Endothelial cell of umbilical vein (primary cell): ENCODE measurements at regions not wholly inside any gene's neighbourhood (a gene's known extent, or its start where the extent isn't known, plus 50 kb on each side); places are given as distances from the start of the nearest gene placed in this dataset.

Experiments used
- BruUV-seq: library from RNA; stranded (reverse); fragments of 400-500 nt; replicated peaks from 2 replicates; lab custom pipeline; 2021; lab: Mats Ljungman, UMichigan
- CTCF ChIA-PET: fragments of 300-600, 350-600 bp; sonication (Branson Sonifier 250); formaldehyde crosslinking; loops from one replicate; lab custom pipeline; 2021; ENCODE audit warnings: antibody characterized with exemption, inconsistent platforms; lab: Charles Lee
- POLR2A ChIA-PET: fragments of 300-600, 350-600 bp; sonication (Branson Sonifier 250); formaldehyde crosslinking; loops from one replicate; lab custom pipeline; 2021; ENCODE audit warnings: antibody characterized with exemption, inconsistent platforms; lab: Charles Lee
- DNase-seq: peaks from one replicate; pipeline ENCODE4 v3.0.0-alpha.2; 2011; ENCODE audit warnings: low read depth, low spot score
- FAIRE-seq: peaks from 2 replicates; lab custom pipeline; 2011; peaks lifted over from hg19 to GRCh38; lab: Jason Lieb, UNC
- H2AFZ ChIP-seq: 2 replicates; pipeline ENCODE4 v1.6.0; 2012; ENCODE audit warnings: low read depth, low read length, control low read depth, inconsistent platforms
- H3K27ac ChIP-seq: 2 replicates; pipeline ENCODE4 v1.5.1; 2011; ENCODE audit warnings: low read depth, mild to moderate bottlenecking, control low read depth, low read length, moderate library complexity; ENCODE audit not compliant: insufficient read depth
- H3K27me3 ChIP-seq, 2 experiments: 2 replicates each; pipeline versions ENCODE4 v1.6.0 to v1.6.1; 2011; ENCODE audit warnings: low read length in 2 of 2, mixed read lengths in 1 of 2; ENCODE audit not compliant: control insufficient read depth in 2 of 2, insufficient read depth in 2 of 2
- H3K36me3 ChIP-seq, 2 experiments: 2 replicates in 1 of 2; 3 replicates in 1 of 2; pipeline ENCODE4 v1.5.1; 2011; ENCODE audit warnings: low read length in 2 of 2, mild to moderate bottlenecking in 1 of 2, moderate library complexity in 1 of 2; ENCODE audit not compliant: control insufficient read depth in 2 of 2, insufficient read depth in 2 of 2; ENCODE audit errors: extremely low read depth in 1 of 2
- H3K4me1 ChIP-seq: 3 replicates; pipeline ENCODE4 v1.5.1; 2011; ENCODE audit warnings: mild to moderate bottlenecking, low read length; ENCODE audit not compliant: control insufficient read depth, insufficient read depth; ENCODE audit errors: extremely low read depth
- H3K4me2 ChIP-seq: 2 replicates; pipeline ENCODE4 v1.6.1; 2011; ENCODE audit warnings: low read length, control low read depth, mixed read lengths; ENCODE audit not compliant: insufficient read depth
- H3K4me3 ChIP-seq, 3 experiments: fragments of 200-600 bp in 1 of 3; sonication (generic), shearing (Covaris generic) in 1 of 3; replicated peaks in 1 of 3; 2 replicates each; pipeline ENCODE4 v1.5.1; 2011 to 2016; ENCODE audit warnings: control low read depth in 3 of 3, low read length in 3 of 3, mild to moderate bottlenecking in 2 of 3, inconsistent platforms in 1 of 3, low read depth in 1 of 3, moderate library complexity in 1 of 3; ENCODE audit not compliant: insufficient read depth in 1 of 3
- H3K79me2 ChIP-seq: 2 replicates; pipeline ENCODE4 v1.6.0; 2012; ENCODE audit warnings: low read length, inconsistent platforms; ENCODE audit not compliant: control insufficient read depth, insufficient read depth
- H3K9ac ChIP-seq: replicated peaks from 2 replicates; pipeline ENCODE3; 2011; ENCODE audit warnings: low read length, control low read depth; ENCODE audit not compliant: insufficient read depth; ENCODE audit errors: extremely low read depth
- H3K9me1 ChIP-seq: replicated peaks from 3 replicates; pipeline ENCODE4 v1.6.0; 2011; ENCODE audit warnings: mild to moderate bottlenecking, low read length; ENCODE audit not compliant: control insufficient read depth, insufficient read depth; ENCODE audit errors: extremely low read depth
- H3K9me3 ChIP-seq: replicated peaks from 2 replicates; pipeline ENCODE4 v1.5.1; 2012; ENCODE audit warnings: low read length, inconsistent platforms; ENCODE audit not compliant: control insufficient read depth, insufficient read depth
- H4K20me1 ChIP-seq: replicated peaks from 2 replicates; pipeline ENCODE3; 2011; ENCODE audit warnings: mild to moderate bottlenecking, low read length; ENCODE audit not compliant: control insufficient read depth, insufficient read depth; ENCODE audit errors: extremely low read depth
- EZH2 ChIP-seq: IDR thresholded peaks from 2 replicates; pipeline ENCODE4 v1.6.1; 2012; ENCODE audit warnings: borderline replicate concordance, low read depth, mild to moderate bottlenecking, moderate library complexity, low read length, inconsistent platforms; ENCODE audit not compliant: severe bottlenecking
- FOS ChIP-seq: IDR thresholded peaks from 2 replicates; pipeline ENCODE4 v1.6.1; 2011; ENCODE audit warnings: mild to moderate bottlenecking, low read length, moderate library complexity, borderline replicate concordance; ENCODE audit not compliant: insufficient read depth
- GATA2 ChIP-seq: IDR thresholded peaks from 2 replicates; pipeline ENCODE4 v1.7.0; 2011; ENCODE audit warnings: low read depth, mild to moderate bottlenecking, moderate library complexity, mixed read lengths, low read length; ENCODE audit not compliant: insufficient read length, insufficient read depth
- JUN ChIP-seq: IDR thresholded peaks from 2 replicates; pipeline ENCODE4 v1.6.1; 2011; ENCODE audit warnings: borderline replicate concordance, low read depth; ENCODE audit not compliant: insufficient read length, insufficient read depth
- MYC ChIP-seq: IDR thresholded peaks from one replicate; pipeline ENCODE4 v1.6.1; 2011; ENCODE audit warnings: mild to moderate bottlenecking, low read depth, low read length
- POLR2A ChIP-seq: IDR thresholded peaks from 2 replicates; pipeline ENCODE4 v1.6.1; 2012; ENCODE audit warnings: low read depth, mild to moderate bottlenecking, control low read depth, low read length
- POLR2AphosphoS5 ChIP-seq: IDR thresholded peaks from 2 replicates; pipeline ENCODE4 v1.6.1; 2012; ENCODE audit warnings: low read depth, mild to moderate bottlenecking, control low read depth, low read length, moderate library complexity; ENCODE audit not compliant: insufficient read depth
- dilution Hi-C: fragments of 300-500 bp; cut with MboI; formaldehyde crosslinking; loops from one replicate; pipeline ENCODE4 v1.15.0; 2019; ENCODE audit warnings: low sequenced_read_pairs; ENCODE audit not compliant: extremely low pct_ligation_motif_present
- intact Hi-C: fragments of 100-400 bp; cut with micrococcal nuclease; formaldehyde crosslinking; loops from one replicate; pipeline ENCODE4 v1.10.0; 2022
- TF ChIP-seq, protein P1 (sequence below): IDR thresholded peaks from 2 replicates; pipeline ENCODE4 v1.6.1; 2011; ENCODE audit not compliant: insufficient read depth, insufficient read length
- TF ChIP-seq, protein P2 (sequence below), 2 donors: IDR thresholded peaks; 1 replicate in 1 of 2; 2 replicates in 1 of 2; pipeline ENCODE4 v1.5.1; 2011; ENCODE audit warnings: low read length in 2 of 2, mild to moderate bottlenecking in 2 of 2, moderate library complexity in 2 of 2, control low read depth in 1 of 2, inconsistent platforms in 1 of 2, low read depth in 1 of 2; ENCODE audit not compliant: insufficient read depth in 1 of 2; ENCODE audit errors: extremely low read depth in 1 of 2

DNA sequence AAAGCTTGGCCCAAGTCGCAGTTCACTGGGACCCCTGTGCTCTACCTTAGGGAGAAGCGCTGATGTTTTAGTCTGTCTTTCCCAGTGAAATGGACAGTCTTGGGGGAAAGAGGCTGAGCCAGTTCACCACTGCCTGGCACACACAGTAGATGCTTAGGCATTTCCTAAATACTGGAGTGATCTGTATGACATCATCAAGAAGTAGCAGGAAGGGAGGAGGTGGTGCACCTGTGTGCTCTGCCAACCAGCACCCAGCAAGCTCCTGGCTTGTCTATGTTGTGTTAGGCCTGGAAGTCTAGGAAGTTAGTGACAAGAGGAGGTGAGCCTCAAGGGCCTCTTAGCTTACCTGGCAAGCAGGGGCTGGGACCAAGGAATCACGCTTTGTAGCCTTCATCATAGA, 158.2 kb upstream of the NFIA start:
- dilution Hi-C loops (no loop called here), intact Hi-C loops (loop anchor here (1.0 kb wide), 1 partner anchor 12 kb away; no protein-coding TSS in a partner anchor)
- no peaks in the 10 kb centered on the region for H3K36me3 ChIP-seq
- no peaks in the 10 kb centered on the region for H4K20me1 ChIP-seq
- peak; percentile 24 for FAIRE-seq
- H3K4me2 ChIP-seq, result no peak overlapping the region
- no peaks in the 10 kb centered on the region for H3K27me3 ChIP-seq
- TF ChIP-seq, protein P1, sequence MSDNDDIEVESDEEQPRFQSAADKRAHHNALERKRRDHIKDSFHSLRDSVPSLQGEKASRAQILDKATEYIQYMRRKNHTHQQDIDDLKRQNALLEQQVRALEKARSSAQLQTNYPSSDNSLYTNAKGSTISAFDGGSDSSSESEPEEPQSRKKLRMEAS, result no peak
- TF ChIP-seq POLR2A, result no peak
- no peak for TF ChIP-seq FOS
- TF ChIP-seq, protein P2, sequence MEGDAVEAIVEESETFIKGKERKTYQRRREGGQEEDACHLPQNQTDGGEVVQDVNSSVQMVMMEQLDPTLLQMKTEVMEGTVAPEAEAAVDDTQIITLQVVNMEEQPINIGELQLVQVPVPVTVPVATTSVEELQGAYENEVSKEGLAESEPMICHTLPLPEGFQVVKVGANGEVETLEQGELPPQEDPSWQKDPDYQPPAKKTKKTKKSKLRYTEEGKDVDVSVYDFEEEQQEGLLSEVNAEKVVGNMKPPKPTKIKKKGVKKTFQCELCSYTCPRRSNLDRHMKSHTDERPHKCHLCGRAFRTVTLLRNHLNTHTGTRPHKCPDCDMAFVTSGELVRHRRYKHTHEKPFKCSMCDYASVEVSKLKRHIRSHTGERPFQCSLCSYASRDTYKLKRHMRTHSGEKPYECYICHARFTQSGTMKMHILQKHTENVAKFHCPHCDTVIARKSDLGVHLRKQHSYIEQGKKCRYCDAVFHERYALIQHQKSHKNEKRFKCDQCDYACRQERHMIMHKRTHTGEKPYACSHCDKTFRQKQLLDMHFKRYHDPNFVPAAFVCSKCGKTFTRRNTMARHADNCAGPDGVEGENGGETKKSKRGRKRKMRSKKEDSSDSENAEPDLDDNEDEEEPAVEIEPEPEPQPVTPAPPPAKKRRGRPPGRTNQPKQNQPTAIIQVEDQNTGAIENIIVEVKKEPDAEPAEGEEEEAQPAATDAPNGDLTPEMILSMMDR (IDR thresholded peaks at IDR 0.05; ENCODE audit: extremely low read depth in 1 of 2, insufficient read depth in 1 of 2, low read depth in 1 of 2, low read length in 2 of 2), result no peak
- TF ChIP-seq POLR2AphosphoS5, result no peak
- TF ChIP-seq JUN, result no peak
- no peak for TF ChIP-seq GATA2
- no peak for TF ChIP-seq EZH2
- TF ChIP-seq MYC, result no peak
- H3K27ac ChIP-seq, result no peak overlapping the region
- no peak overlapping the region for H3K9ac ChIP-seq
- H3K4me3 ChIP-seq, result no peak overlapping the region
- H3K4me1 ChIP-seq, result peaks cover 10% of the 10 kb centered on the region
- no TSS peak for BruUV-seq
- no peak for DNase-seq
- POLR2A ChIA-PET, result no interaction called here
- H3K79me2 ChIP-seq, result no peaks in the 10 kb centered on the region
- H2AFZ ChIP-seq, result no peak overlapping the region
- CTCF ChIA-PET, result interaction anchor here (1.3 kb wide), 1 partner anchor 119 kb away, joined by 3 read pairs; no protein-coding TSS in a partner anchor
- no peaks in the 10 kb centered on the region for H3K9me1 ChIP-seq
- H3K9me3 ChIP-seq, result no peaks in the 10 kb centered on the region
